Activated CD4-positive, alpha-beta T cell treated with anti-CD3 and anti-CD28 coated beads for 36 hours (primary cell): ENCODE measurements at regions not wholly inside any gene's neighbourhood (a gene's known extent, or its start where the extent isn't known, plus 50 kb on each side); places are given as distances from the start of the nearest gene placed in this dataset.
"Not testable (repeated sequence)": the region's sequence is repeated elsewhere in the genome, so short reads cannot be mapped to it uniquely, and the experiment has no call there.

Experiments used
- ATAC-seq: fragments of 200-7000 bp; cut with Tn5 transposase; one replicate; pipeline ENCODE4 v1.10.0; 2021; ENCODE audit warnings: mild to moderate bottlenecking, moderate library complexity
- CTCF ChIA-PET: fragments of 350-600 bp; sonication (Branson Sonifier 250); formaldehyde crosslinking; loops from one replicate; lab custom pipeline; 2021; ENCODE audit warnings: antibody characterized with exemption; lab: Charles Lee
- POLR2A ChIA-PET: fragments of 350-600 bp; sonication (Branson Sonifier 250); formaldehyde crosslinking; loops from one replicate; lab custom pipeline; 2021; ENCODE audit warnings: antibody characterized with exemption, inconsistent platforms; lab: Charles Lee
- DNase-seq: peaks from one replicate; pipeline ENCODE4 v3.0.0-alpha.2; 2020
- H3K27ac Mint-ChIP-seq: one replicate; pipeline ENCODE4 v1.8.0; 2021; ENCODE audit warnings: mixed read lengths
- H3K27me3 Mint-ChIP-seq: one replicate; pipeline ENCODE4 v1.8.0; 2021; ENCODE audit warnings: mixed read lengths
- H3K36me3 Mint-ChIP-seq: one replicate; pipeline ENCODE4 v1.8.0; 2021; ENCODE audit warnings: low read depth, mixed read lengths
- H3K4me1 Mint-ChIP-seq: one replicate; pipeline ENCODE4 v1.8.0; 2021; ENCODE audit warnings: mixed read lengths
- H3K4me3 Mint-ChIP-seq: one replicate; pipeline ENCODE4 v1.8.0; 2021; ENCODE audit warnings: mild to moderate bottlenecking, moderate library complexity, mixed read lengths
- H3K9me3 Mint-ChIP-seq: one replicate; pipeline ENCODE4 v1.8.0; 2021; ENCODE audit warnings: low read depth, mixed read lengths
- intact Hi-C, 2 experiments: fragments of 100-400 bp; cut with DNase I in 1 of 2; cut with micrococcal nuclease in 1 of 2; formaldehyde crosslinking; loops; one replicate each; pipeline versions ENCODE4 v1.14.2 to v1.15.1; 2022 to 2024; cut with DNase I, micrococcal nuclease

DNA sequence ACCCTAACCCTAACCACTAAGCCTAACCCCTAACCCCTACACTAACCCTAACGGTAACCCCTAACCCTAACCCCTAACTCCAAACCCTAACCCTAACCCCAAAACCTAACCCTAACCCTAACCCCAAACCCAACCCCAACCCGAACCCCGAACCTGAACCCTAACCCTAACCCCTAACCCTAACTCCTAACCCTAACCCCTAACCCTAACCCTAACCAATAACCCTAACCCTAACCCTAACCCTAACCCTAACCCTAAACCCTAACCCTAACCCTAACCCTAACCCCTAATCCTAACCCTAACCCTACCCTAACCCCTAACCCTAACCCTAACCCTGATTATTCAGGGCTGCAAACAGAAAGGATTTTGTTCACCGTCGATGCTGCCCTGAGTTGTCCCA is 144.6 kb upstream of the DUSP22 start:
- H3K4me3 Mint-ChIP-seq, POLR2A ChIA-PET, H3K9me3 Mint-ChIP-seq, H3K4me1 Mint-ChIP-seq, intact Hi-C loops, H3K27me3 Mint-ChIP-seq, ATAC-seq, DNase-seq, H3K36me3 Mint-ChIP-seq, H3K27ac Mint-ChIP-seq: not testable (repeated sequence)
- CTCF ChIA-PET, result interaction anchor here (1.2 kb wide), 1 partner anchor 166 kb away, joined by 4 read pairs; no protein-coding TSS in a partner anchor

DNA sequence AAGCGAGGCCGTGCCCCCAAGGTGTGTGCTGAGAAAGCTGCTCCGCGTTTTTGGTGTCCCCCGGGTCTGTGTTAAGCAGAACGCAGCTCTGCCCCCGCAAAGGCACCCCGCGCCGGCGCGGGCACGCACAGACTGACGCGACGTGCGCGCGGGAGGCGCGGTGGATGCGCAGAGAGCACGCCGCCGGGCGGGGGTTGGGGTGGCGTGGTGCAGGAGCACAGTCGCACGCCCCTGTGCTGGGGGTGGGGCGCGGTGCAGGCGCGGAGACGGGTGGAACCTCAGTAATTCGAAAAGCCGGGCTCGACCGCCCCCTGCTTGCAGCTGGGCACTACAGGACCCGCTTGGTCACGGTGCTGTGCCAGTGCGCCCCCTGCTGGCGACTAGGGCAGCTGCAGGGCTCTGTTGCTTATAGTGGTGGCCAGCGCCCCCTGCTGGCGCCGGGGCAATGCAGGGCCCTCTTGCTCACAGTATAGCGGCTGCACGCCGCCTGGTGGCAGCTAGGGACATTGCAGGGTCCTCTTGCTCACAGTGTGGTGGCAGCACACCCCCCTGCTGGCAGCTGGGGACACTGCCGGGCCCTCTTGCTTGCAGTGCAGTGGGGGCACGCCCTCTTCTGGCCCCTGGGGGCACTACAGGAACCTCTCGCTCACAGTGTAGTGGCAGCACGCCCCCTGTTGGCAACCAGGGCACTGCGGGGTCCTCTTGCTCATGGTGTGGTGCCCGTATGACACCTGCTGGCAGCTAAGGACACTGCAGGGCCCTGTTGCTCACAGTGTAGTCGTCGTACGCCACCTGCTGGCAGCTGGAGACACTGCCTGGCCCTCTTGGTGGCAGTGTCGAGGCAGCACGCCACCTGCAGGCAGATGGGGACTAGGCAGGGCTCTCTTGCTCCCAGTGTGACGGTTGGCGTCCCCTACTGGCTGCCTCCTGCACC is 144.0 kb upstream of the DUSP22 start:
- peak; percentile 93 for ATAC-seq
- H3K4me3 Mint-ChIP-seq, H3K27ac Mint-ChIP-seq, H3K27me3 Mint-ChIP-seq, H3K9me3 Mint-ChIP-seq, H3K36me3 Mint-ChIP-seq, POLR2A ChIA-PET, H3K4me1 Mint-ChIP-seq, intact Hi-C loops: not testable (repeated sequence)
- CTCF ChIA-PET, result interaction anchor here (0.6 to 3.1 kb wide), 7 partner anchors 16 to 287 kb away, joined by 3 to 15 read pairs (median 4); no protein-coding TSS in a partner anchor
- peak; percentile 96 for DNase-seq

DNA sequence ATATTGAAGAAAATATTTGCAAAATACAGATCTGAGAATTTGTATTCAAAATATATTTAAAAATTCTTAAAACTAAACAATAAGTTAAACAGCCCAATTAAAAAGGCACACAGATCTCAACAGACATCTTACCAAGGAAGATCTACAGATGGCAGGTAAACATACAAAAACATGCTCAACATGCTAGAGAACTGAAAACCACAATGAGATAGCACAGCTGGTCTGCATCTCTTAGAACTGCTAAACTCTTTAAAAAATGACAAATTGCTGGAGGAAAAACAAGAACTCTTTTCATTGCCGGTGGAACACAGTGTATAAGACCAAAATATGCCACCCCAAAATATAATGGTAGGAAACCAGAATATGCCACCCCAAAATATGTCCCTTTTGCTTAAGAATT is 142.1 kb upstream of the DUSP22 start:
- intact Hi-C loops, result not testable (repeated sequence)

DNA sequence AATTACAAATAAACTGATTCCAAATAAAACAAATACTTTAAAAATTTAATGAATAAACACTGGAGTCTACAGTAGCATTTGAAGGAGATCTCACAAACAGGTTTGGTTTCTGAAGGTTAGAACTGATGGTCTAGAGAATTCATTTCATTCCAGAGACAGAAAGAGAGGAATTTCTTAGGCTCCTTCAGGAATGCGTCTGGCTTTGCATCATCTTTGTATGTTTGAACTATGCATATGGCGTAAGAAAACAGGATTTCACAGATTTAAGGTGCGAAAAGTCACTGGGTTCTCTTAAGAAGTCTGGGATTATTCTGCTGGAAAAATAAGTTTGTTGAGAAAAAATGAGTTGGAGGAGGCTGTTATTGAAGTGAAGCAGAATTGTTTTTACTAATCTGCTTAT is 139.9 kb upstream of the DUSP22 start:
- DNase-seq, H3K9me3 Mint-ChIP-seq, H3K36me3 Mint-ChIP-seq, intact Hi-C loops, H3K27ac Mint-ChIP-seq, ATAC-seq, H3K4me3 Mint-ChIP-seq: not testable (repeated sequence)
- Mint-ChIP-seq H3K27me3 (peaks cover 16% of the 10 kb centered on the region), H3K4me1 (peaks cover 22% of the 10 kb centered on the region)
- ChIA-PET POLR2A (interaction anchor here (0.7 kb wide), 1 partner anchor 31 kb away, joined by 3 read pairs; no protein-coding TSS in a partner anchor), CTCF (interaction anchor here (6.5 kb wide), 1 partner anchor 14 kb away, joined by 53 read pairs; no protein-coding TSS in a partner anchor)

More for the DNA sequence above, 142.1 kb upstream of the DUSP22 start:
- ATAC-seq, H3K36me3 Mint-ChIP-seq, DNase-seq, H3K9me3 Mint-ChIP-seq, H3K27ac Mint-ChIP-seq, H3K4me3 Mint-ChIP-seq: not testable (repeated sequence)
- ChIA-PET CTCF (interaction anchor here (0.9 to 3.1 kb wide), 4 partner anchors 19 to 868 kb away, joined by 3 to 15 read pairs (median 4); no protein-coding TSS in a partner anchor), POLR2A (interaction anchor here (0.6 kb wide), 1 partner anchor 238 kb away, joined by 3 read pairs; no protein-coding TSS in a partner anchor)
- H3K27me3 Mint-ChIP-seq, result peaks cover 16% of the 10 kb centered on the region
- peaks cover 11% of the 10 kb centered on the region for H3K4me1 Mint-ChIP-seq

DNA sequence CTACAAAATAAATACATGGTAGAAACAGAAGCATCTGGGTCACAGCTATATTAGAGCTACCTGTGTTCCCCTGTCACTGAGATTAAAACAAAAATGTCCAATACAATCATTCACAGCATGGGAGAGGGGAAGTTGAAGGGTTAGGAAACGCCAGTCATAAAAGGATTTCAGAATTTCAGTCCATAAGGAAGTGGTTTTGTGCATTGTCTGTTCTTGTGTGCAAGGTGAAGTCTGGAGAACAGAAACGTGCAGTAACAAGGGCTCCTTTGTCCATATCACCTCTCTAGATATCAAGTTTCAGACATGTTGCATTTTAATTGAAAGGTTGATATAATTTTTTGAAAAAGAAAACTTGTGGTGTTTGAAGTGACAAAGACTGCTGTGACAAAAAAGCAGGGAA is 139.3 kb upstream of the DUSP22 start:
- H3K27ac Mint-ChIP-seq, intact Hi-C loops, H3K36me3 Mint-ChIP-seq, DNase-seq, H3K9me3 Mint-ChIP-seq, ATAC-seq, H3K4me3 Mint-ChIP-seq: not testable (repeated sequence)
- Mint-ChIP-seq H3K4me1 (peaks cover 22% of the 10 kb centered on the region), H3K27me3 (peaks cover 16% of the 10 kb centered on the region)
- CTCF ChIA-PET, result interaction anchor here (6.5 kb wide), 1 partner anchor 14 kb away, joined by 53 read pairs; no protein-coding TSS in a partner anchor
- POLR2A ChIA-PET, result interaction anchor here (0.7 kb wide), 1 partner anchor 31 kb away, joined by 3 read pairs; no protein-coding TSS in a partner anchor

DNA sequence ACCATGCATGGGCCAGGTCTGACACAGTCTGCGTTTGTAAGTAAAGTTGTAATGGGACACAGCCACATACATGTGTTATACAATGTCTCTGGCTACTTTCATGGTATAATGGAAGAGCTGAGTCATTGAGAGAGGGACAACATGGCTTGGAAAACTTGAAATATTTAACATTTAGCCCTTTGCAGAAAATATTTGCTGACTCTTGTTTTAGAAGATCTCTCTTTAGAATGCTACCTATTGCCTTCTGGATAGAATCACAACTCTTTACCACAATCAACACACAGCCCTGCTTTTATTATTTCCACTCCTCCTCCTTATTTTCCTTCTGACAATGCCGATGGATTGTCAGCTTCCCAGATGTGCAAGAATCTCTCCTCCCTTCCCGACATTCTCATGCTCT is 138.4 kb upstream of the DUSP22 start:
- ATAC-seq, H3K4me3 Mint-ChIP-seq, POLR2A ChIA-PET, intact Hi-C loops, DNase-seq, H3K36me3 Mint-ChIP-seq, H3K9me3 Mint-ChIP-seq, H3K27ac Mint-ChIP-seq: not testable (repeated sequence)
- H3K27me3 Mint-ChIP-seq, result peaks cover 21% of the 10 kb centered on the region
- CTCF ChIA-PET, result interaction anchor here (2.5 to 6.5 kb wide), 2 partner anchors 13 to 406 kb away, joined by 5 to 53 read pairs; no protein-coding TSS in a partner anchor
- H3K4me1 Mint-ChIP-seq, result peaks cover 22% of the 10 kb centered on the region

DNA sequence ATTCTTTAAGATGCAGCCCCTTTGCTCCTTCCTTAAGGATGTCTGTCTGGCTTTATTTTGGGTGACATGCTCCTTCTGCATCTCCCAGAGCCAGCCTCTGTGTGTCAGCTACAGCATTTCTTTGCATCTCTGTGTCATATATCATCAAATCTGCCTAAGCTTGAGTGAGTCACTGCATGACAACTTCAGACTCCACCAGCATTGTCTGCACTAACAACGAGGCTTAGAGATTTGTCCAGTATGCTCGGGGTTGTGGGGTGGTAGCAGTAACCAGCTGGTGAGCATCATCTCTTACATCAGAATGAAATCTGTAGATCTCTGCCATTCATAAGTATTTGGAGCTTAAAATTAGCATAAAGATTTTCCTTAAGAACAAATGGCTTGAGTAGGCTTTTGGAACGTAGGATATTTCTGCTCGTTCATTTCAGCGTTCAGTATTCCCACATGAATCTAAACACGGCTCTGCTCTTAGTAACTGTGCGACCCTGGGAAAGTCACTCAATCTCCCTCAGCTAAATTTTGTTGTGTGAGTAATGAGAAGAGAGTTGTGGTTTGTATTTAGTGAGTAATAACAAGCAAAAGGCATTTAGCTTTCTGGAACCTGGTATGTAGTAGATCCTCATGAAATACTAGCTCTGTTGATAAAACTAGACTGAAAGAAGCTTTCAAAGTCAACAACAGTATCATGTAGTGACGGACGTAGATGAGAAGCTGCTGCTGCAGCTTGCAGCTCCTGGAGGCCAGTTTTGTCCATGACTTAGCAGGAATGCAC is 137.8 kb upstream of the DUSP22 start:
- H3K4me3 Mint-ChIP-seq, H3K27ac Mint-ChIP-seq, ATAC-seq, intact Hi-C loops, H3K9me3 Mint-ChIP-seq, H3K36me3 Mint-ChIP-seq: not testable (repeated sequence)
- CTCF ChIA-PET, result interaction anchor here (0.6 to 6.5 kb wide), 3 partner anchors 12 to 581 kb away, joined by 3 to 53 read pairs (median 5); no protein-coding TSS in a partner anchor
- Mint-ChIP-seq H3K4me1 (peaks cover 22% of the 10 kb centered on the region), H3K27me3 (peaks cover 21% of the 10 kb centered on the region)
- DNase-seq, result peak; percentile 40
- POLR2A ChIA-PET, result interaction anchor here (0.8 kb wide), 1 partner anchor 330 kb away, joined by 5 read pairs; no protein-coding TSS in a partner anchor

DNA sequence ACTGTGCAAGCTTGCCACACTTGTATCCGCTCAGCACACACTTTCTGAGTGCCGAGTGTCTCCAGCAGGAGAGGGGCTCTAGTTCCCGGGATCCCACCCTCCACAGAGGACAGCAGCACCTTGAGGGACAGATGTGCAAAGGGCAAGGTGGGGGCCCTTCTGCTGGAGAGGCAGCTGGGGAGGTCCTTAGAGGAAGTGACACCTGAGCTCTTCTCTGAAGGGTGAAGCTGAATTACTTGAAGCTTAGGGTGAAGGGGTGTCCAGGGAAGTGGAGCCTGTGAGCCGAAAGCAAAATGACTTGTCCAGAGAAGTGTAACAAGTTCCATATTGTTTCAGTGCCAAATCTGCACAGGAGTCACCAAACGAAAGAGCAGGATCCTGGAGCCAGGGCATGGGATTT is 136.3 kb upstream of the DUSP22 start:
- no peaks in the 10 kb centered on the region for H3K36me3 Mint-ChIP-seq
- intact Hi-C loops, result no loop called here
- H3K4me1 Mint-ChIP-seq, result peaks cover 22% of the 10 kb centered on the region
- DNase-seq (no peak), ATAC-seq (no peak)
- H3K27ac Mint-ChIP-seq, result no peak overlapping the region
- ChIA-PET CTCF (interaction anchor here (1.0 to 6.5 kb wide), 4 partner anchors 11 to 566 kb away, joined by 4 to 53 read pairs (median 4); no protein-coding TSS in a partner anchor), POLR2A (interaction anchor here (0.6 kb wide), 1 partner anchor 267 kb away, joined by 7 read pairs; no protein-coding TSS in a partner anchor)
- H3K4me3 Mint-ChIP-seq, result no peak overlapping the region
- H3K27me3 Mint-ChIP-seq, result peaks cover 29% of the 10 kb centered on the region
- no peaks in the 10 kb centered on the region for H3K9me3 Mint-ChIP-seq

- H3K27ac Mint-ChIP-seq, H3K36me3 Mint-ChIP-seq, H3K4me3 Mint-ChIP-seq, H3K9me3 Mint-ChIP-seq, intact Hi-C loops: not testable (repeated sequence)
- ChIA-PET CTCF (interaction anchor here (0.6 to 6.5 kb wide), 4 partner anchors 10 to 565 kb away, joined by 3 to 53 read pairs (median 4); no protein-coding TSS in a partner anchor), POLR2A (interaction anchor here (0.6 kb wide), 1 partner anchor 266 kb away, joined by 7 read pairs; no protein-coding TSS in a partner anchor)
- DNase-seq, result peak; percentile 31
- peaks cover 22% of the 10 kb centered on the region for H3K4me1 Mint-ChIP-seq
- H3K27me3 Mint-ChIP-seq, result peaks cover 28% of the 10 kb centered on the region
- ATAC-seq, result peak; percentile 33
Measured at GRCh38 chr6:156441-157140, 135.7 kb upstream of the DUSP22 start.

DNA sequence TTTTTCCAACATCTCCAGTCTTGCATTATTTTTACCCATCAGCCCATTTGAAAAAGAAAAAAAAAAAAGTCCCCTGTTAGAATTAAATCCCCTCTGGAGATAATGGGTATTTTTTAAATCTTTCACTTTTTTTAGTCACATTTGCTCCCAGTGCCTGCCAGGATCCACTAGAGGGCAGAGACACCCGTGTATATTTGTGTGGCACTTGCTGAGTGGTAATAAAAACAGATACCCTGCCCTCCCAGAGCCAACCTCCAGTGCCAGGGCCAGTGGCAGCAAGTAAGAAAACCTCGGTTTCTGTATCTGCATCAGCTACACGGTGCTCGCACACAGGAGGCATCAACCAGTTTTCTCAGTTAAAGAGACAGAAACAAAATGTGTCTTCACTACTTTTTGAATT is 135.1 kb upstream of the DUSP22 start:
- H3K27ac Mint-ChIP-seq, H3K4me3 Mint-ChIP-seq, POLR2A ChIA-PET, H3K9me3 Mint-ChIP-seq, H3K36me3 Mint-ChIP-seq, intact Hi-C loops: not testable (repeated sequence)
- ATAC-seq (peak; percentile 51), DNase-seq (peak; percentile 64)
- Mint-ChIP-seq H3K27me3 (peaks cover 27% of the 10 kb centered on the region), H3K4me1 (peaks cover 21% of the 10 kb centered on the region)
- CTCF ChIA-PET, result interaction anchor here (6.5 kb wide), 1 partner anchor 9 kb away, joined by 53 read pairs; no protein-coding TSS in a partner anchor
